Hepatocyte (in vitro differentiated cells): ENCODE measurements at regions not wholly inside any gene's neighbourhood (a gene's known extent, or its start where the extent isn't known, plus 50 kb on each side); places are given as distances from the start of the nearest gene placed in this dataset.

Source experiments
- EZH2 ChIP-seq: fragments of 200-600 bp; sonication (generic); IDR thresholded peaks from 2 replicates; pipeline ENCODE4 v1.6.1; 2016; ENCODE audit warnings: antibody characterized with exemption, mild to moderate bottlenecking, borderline replicate concordance
- TF ChIP-seq, protein P1 (sequence below): fragments of 200-600 bp; sonication (generic); IDR thresholded peaks from 2 replicates; pipeline ENCODE4 v1.5.1; 2016; ENCODE audit warnings: antibody characterized with exemption, mild to moderate bottlenecking; ENCODE audit not compliant: poor library complexity

DNA sequence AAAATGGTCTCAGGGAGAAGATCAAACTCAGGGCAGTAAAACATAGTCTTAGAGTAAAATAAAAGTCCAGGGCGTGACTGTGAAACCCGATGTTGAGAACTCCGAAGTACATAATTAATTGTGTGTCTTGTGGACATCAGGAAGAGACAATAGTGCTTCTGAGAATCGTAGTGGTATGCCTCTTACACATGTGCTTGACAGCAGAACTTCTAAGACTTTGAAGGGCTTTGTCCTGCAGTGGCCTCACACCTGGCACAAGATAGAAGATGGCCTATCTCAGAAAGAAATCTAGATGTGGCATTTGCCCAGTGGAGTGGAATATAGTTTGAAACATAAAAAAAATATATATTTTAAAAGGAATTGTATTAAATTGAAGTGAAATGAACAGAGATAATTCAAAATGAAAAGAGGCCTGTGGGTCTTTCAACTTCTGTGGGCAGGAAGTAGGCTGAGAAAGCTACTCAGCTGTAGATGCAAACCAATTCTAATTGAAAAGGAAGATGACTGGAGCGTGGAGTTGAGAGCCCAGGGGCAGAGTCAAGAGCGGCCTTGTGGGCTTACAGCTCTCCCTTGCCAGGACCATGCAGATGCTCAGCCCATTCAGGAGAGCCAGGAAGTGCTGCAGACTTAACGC is 468.4 kb downstream of the KDM4C start:
- TF ChIP-seq, protein P1, sequence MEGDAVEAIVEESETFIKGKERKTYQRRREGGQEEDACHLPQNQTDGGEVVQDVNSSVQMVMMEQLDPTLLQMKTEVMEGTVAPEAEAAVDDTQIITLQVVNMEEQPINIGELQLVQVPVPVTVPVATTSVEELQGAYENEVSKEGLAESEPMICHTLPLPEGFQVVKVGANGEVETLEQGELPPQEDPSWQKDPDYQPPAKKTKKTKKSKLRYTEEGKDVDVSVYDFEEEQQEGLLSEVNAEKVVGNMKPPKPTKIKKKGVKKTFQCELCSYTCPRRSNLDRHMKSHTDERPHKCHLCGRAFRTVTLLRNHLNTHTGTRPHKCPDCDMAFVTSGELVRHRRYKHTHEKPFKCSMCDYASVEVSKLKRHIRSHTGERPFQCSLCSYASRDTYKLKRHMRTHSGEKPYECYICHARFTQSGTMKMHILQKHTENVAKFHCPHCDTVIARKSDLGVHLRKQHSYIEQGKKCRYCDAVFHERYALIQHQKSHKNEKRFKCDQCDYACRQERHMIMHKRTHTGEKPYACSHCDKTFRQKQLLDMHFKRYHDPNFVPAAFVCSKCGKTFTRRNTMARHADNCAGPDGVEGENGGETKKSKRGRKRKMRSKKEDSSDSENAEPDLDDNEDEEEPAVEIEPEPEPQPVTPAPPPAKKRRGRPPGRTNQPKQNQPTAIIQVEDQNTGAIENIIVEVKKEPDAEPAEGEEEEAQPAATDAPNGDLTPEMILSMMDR: no peak
- TF ChIP-seq EZH2: no peak
